HS-27A (cell line): ENCODE measurements at regions not wholly inside any gene's neighbourhood (a gene's known extent, or its start where the extent isn't known, plus 50 kb on each side); places are given as distances from the start of the nearest gene placed in this dataset.
"Not testable (repeated sequence)": the region's sequence is repeated elsewhere in the genome, so short reads cannot be mapped to it uniquely, and the experiment has no call there.

Source experiments
- DNase-seq: peaks from one replicate; pipeline ENCODE4 v3.0.0-alpha.2; 2012; ENCODE audit warnings: low read depth, missing footprints

- DNase-seq: no peak
These were observed 94.3 kb upstream of the FRMD4A start for GRCh38 chr10:14425034-14425433.

GRCh38 chr10:14423111-14423744 is 92.5 kb upstream of the FRMD4A start:
- DNase-seq: no peak

- DNase-seq: no peak
These were observed 91.7 kb upstream of the FRMD4A start for GRCh38 chr10:14422431-14422830.

GRCh38 chr10:14421941-14422340 is 91.2 kb upstream of the FRMD4A start:
- DNase-seq: no peak

- not testable (repeated sequence) for DNase-seq
These were observed 86.6 kb upstream of the FRMD4A start for GRCh38 chr10:14417336-14417735.

GRCh38 chr10:14416308-14416700 is 85.6 kb upstream of the FRMD4A start:
- DNase-seq: no peak

GRCh38 chr10:14415676-14416307 is 85.1 kb upstream of the FRMD4A start:
- no peak for DNase-seq

- no peak for DNase-seq
These were observed 84.2 kb upstream of the FRMD4A start for GRCh38 chr10:14414901-14415300.

GRCh38 chr10:14413523-14413922 is 82.8 kb upstream of the FRMD4A start:
- DNase-seq: no peak

GRCh38 chr10:14412624-14413023 is 81.9 kb upstream of the FRMD4A start:
- no peak for DNase-seq

GRCh38 chr10:14409856-14410458 is 79.2 kb upstream of the FRMD4A start:
- no peak for DNase-seq

GRCh38 chr10:14409247-14409646 is 78.5 kb upstream of the FRMD4A start:
- no peak for DNase-seq

- DNase-seq: no peak
These were observed 77.4 kb upstream of the FRMD4A start for GRCh38 chr10:14408139-14408538.

GRCh38 chr10:14407567-14407966 is 76.8 kb upstream of the FRMD4A start:
- DNase-seq: no peak

- peak; percentile 91 for DNase-seq
These were observed 74.6 kb upstream of the FRMD4A start for GRCh38 chr10:14405076-14406065.

- no peak for DNase-seq
These were observed 73.3 kb upstream of the FRMD4A start for GRCh38 chr10:14403881-14404623.

GRCh38 chr10:14403359-14403758 is 72.6 kb upstream of the FRMD4A start:
- no peak for DNase-seq

GRCh38 chr10:14399641-14400040 is 68.9 kb upstream of the FRMD4A start:
- no peak for DNase-seq

GRCh38 chr10:14397066-14397465 is 66.3 kb upstream of the FRMD4A start:
- DNase-seq: peak; percentile 92

- no peak for DNase-seq
These were observed 65.8 kb upstream of the FRMD4A start for GRCh38 chr10:14396411-14397048.

GRCh38 chr10:14394179-14394578 is 63.5 kb upstream of the FRMD4A start:
- DNase-seq: no peak
